Liver (tissue), 3 donors: ENCODE measurements at regions not wholly inside any gene's neighbourhood (a gene's known extent, or its start where the extent isn't known, plus 50 kb on each side); places are given as distances from the start of the nearest gene placed in this dataset.

Experiments
- CTCF ChIP-seq: fragments of 150-350 bp; IDR thresholded peaks from 2 replicates; pipeline ENCODE4 v1.5.1; 2017; ENCODE audit warnings: improper control_type of control experiment, low read depth, low read length; ENCODE audit not compliant: missing input control
- GABPA ChIP-seq, 2 donors: IDR thresholded peaks in 1 of 2; conservative IDR thresholded peaks in 1 of 2; 2 replicates each; pipeline ENCODE4 v1.6.1; 2016; ENCODE audit warnings: antibody characterized with exemption in 2 of 2, mild to moderate bottlenecking in 1 of 2, moderate library complexity in 1 of 2
- MAX ChIP-seq: IDR thresholded peaks from 2 replicates; pipeline ENCODE4 v1.6.1; 2016; ENCODE audit warnings: antibody characterized with exemption
- RXRA ChIP-seq, 2 donors: IDR thresholded peaks; 2 replicates each; pipeline ENCODE4 v1.6.1; 2017 to 2018; ENCODE audit warnings: antibody characterized with exemption in 2 of 2, mild to moderate bottlenecking in 1 of 2
- TAF1 ChIP-seq: conservative IDR thresholded peaks from 2 replicates; pipeline ENCODE4 v1.6.1; 2016; ENCODE audit warnings: antibody characterized with exemption, mild to moderate bottlenecking
- YY1 ChIP-seq: IDR thresholded peaks from 2 replicates; pipeline ENCODE4 v1.6.1; 2016; ENCODE audit warnings: antibody characterized with exemption, mild to moderate bottlenecking
- donor health status: healthy.
- donor health status: healthy.

- TF ChIP-seq CTCF: no peak
- no peak for TF ChIP-seq RXRA (IDR thresholded peaks at IDR 0.05)
- TF ChIP-seq MAX: no peak
- TF ChIP-seq TAF1: no peak
- TF ChIP-seq GABPA (IDR thresholded peaks at IDR 0.05 in 1 of 2, conservative IDR thresholded peaks at IDR 0.05 in 1 of 2): no peak
- no peak for TF ChIP-seq YY1
Observed at GRCh38 chr21:15197696-15198095, 132.9 kb upstream of the NRIP1 start.
